Mesendoderm (in vitro differentiated cells): ENCODE measurements at regions not wholly inside any gene's neighbourhood (a gene's known extent, or its start where the extent isn't known, plus 50 kb on each side); places are given as distances from the start of the nearest gene placed in this dataset.

Source experiments
- DNase-seq: peaks from one replicate; pipeline ENCODE4 v3.0.0; 2013
- H2AK5ac ChIP-seq: 2 replicates; pipeline ENCODE4 v1.6.1; 2013; ENCODE audit warnings: low read length, inconsistent platforms
- H2BK120ac ChIP-seq: 2 replicates; pipeline ENCODE4 v1.6.1; 2013; ENCODE audit warnings: low read depth, mild to moderate bottlenecking, low read length, moderate library complexity, mixed read lengths
- H2BK15ac ChIP-seq: replicated peaks from 2 replicates; pipeline ENCODE4 v1.6.1; 2013; ENCODE audit warnings: low read depth, mild to moderate bottlenecking, moderate library complexity
- H2BK5ac ChIP-seq: 2 replicates; pipeline ENCODE4 v1.6.1; 2013; ENCODE audit warnings: low read length, inconsistent platforms
- H3K18ac ChIP-seq: 2 replicates; pipeline ENCODE4 v1.6.1; 2013; ENCODE audit warnings: mild to moderate bottlenecking, low read length, mixed read lengths
- H3K23ac ChIP-seq: one replicate; pipeline ENCODE4 v1.6.1; 2013; ENCODE audit warnings: low read length
- H3K27ac ChIP-seq: 2 replicates; pipeline ENCODE4 v1.5.1; 2013; ENCODE audit warnings: low read depth, mild to moderate bottlenecking, inconsistent platforms, low read length, moderate library complexity
- H3K27me3 ChIP-seq: 2 replicates; pipeline ENCODE4 v1.6.1; 2013; ENCODE audit warnings: low read length, control low read depth, mild to moderate bottlenecking, inconsistent platforms; ENCODE audit not compliant: insufficient read depth, poor library complexity
- H3K36me3 ChIP-seq: 2 replicates; pipeline ENCODE4 v1.6.1; 2013; ENCODE audit warnings: low read length, inconsistent platforms; ENCODE audit not compliant: control insufficient read depth, insufficient read depth
- H3K4ac ChIP-seq: one replicate; pipeline ENCODE4 v1.6.1; 2013; ENCODE audit warnings: low read depth, mild to moderate bottlenecking, low read length, moderate library complexity
- H3K4me1 ChIP-seq: 2 replicates; pipeline ENCODE4 v1.6.1; 2013; ENCODE audit warnings: low read depth, low read length, inconsistent platforms; ENCODE audit not compliant: control insufficient read depth
- H3K4me2 ChIP-seq: 2 replicates; pipeline ENCODE4 v1.6.1; 2013; ENCODE audit warnings: low read length
- H3K4me3 ChIP-seq: 2 replicates; pipeline ENCODE4 v1.5.1; 2013; ENCODE audit warnings: mild to moderate bottlenecking, low read length
- H3K56ac ChIP-seq: one replicate; pipeline ENCODE4 v1.6.1; 2013; ENCODE audit warnings: low read length
- H3K79me1 ChIP-seq: 2 replicates; pipeline ENCODE4 v1.6.1; 2013; ENCODE audit warnings: low read length, inconsistent platforms
- H3K79me2 ChIP-seq: 2 replicates; pipeline ENCODE4 v1.6.1; 2013; ENCODE audit warnings: mild to moderate bottlenecking, low read length; ENCODE audit not compliant: control insufficient read depth, insufficient read depth
- H3K9ac ChIP-seq: 2 replicates; pipeline ENCODE4 v1.6.1; 2013; ENCODE audit warnings: low read length, inconsistent platforms
- H4K5ac ChIP-seq: one replicate; pipeline ENCODE4 v1.6.1; 2013; ENCODE audit warnings: low read length
- H4K8ac ChIP-seq: one replicate; pipeline ENCODE4 v1.6.1; 2013; ENCODE audit warnings: low read depth, mild to moderate bottlenecking, control low read depth, low read length, moderate library complexity
- WGBS: extraction: QIAGEN DNeasy Blood & Tissue Kit; methylation state at CpG from one replicate; pipeline ENCODE4 v1.1.7; 2013; ENCODE audit warnings: low lambda C conversion rate, missing lambda C conversion rate; ENCODE audit not compliant: insufficient coverage; ENCODE audit errors: extremely low coverage; 5-methylcytosine and 5-hydroxymethylcytosine counted together

DNA sequence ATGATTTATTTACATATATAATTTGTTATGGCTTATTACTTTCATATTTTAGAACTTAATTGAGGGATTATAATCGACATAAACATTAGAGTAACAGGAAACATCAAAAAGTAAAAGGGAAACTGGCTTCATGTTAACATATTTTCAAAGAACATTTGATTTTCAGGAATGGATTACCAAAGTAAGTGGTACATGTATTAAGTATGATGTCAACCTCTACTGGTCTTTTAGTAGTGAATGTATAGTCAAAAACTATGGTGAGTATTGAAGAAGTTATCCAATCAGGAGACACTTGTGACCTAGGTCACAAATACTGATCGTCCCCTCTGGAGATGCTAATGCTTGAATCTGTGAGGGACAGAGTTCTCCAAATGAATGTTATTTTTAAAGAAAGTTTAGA is 768.9 kb upstream of the ADGRL4 start:
- Histone ChIP-seq H4K8ac (no peak overlapping the region), H3K23ac (no peak overlapping the region), H3K36me3 (no peaks in the 10 kb centered on the region), H2AK5ac (no peak overlapping the region), H3K9ac (no peak overlapping the region), H3K4me3 (no peak overlapping the region), H3K4me1 (no peaks in the 10 kb centered on the region), H2BK15ac (no peak overlapping the region), H3K27me3 (no peaks in the 10 kb centered on the region), H3K27ac (no peak overlapping the region), H3K79me2 (no peaks in the 10 kb centered on the region), H3K4ac (no peak overlapping the region), H2BK5ac (no peak overlapping the region), H3K4me2 (no peak overlapping the region), H2BK120ac (no peak overlapping the region), H3K79me1 (no peaks in the 10 kb centered on the region), H3K18ac (no peak overlapping the region), H4K5ac (no peak overlapping the region), H3K56ac (no peak overlapping the region)
- no peak for DNase-seq
- WGBS, result no CpG with 5 or more reads among the region's 2 CpGs

DNA sequence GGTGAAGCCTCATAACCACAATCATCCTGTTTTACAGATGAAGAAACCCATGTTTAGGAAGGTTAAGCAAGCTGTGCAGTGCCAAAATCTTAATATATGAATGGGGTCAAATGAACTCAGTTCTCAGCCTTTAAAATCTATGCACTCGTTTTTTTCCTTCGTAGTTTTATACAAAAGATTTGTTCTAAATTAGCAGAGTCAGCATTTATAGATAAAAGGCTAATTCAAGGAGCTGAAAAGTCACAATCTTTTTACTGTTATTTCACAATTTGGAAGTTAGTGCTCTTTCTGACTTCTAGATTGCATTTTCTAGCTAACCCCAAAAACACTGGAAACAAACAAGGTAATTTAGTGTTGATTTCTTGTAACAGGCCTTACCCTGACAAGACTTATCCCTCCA is 766.9 kb upstream of the ADGRL4 start:
- no peaks in the 10 kb centered on the region for H3K27me3 ChIP-seq
- H3K9ac ChIP-seq, result no peak overlapping the region
- no peak overlapping the region for H3K18ac ChIP-seq
- H3K36me3 ChIP-seq, result no peaks in the 10 kb centered on the region
- no peak overlapping the region for H4K5ac ChIP-seq
- H3K4me2 ChIP-seq, result no peak overlapping the region
- no peaks in the 10 kb centered on the region for H3K4me1 ChIP-seq
- no peak overlapping the region for H4K8ac ChIP-seq
- no peak overlapping the region for H3K4me3 ChIP-seq
- H2BK15ac ChIP-seq, result no peak overlapping the region
- no peak overlapping the region for H3K4ac ChIP-seq
- no peak overlapping the region for H2BK120ac ChIP-seq
- no peak overlapping the region for H3K27ac ChIP-seq
- no peak overlapping the region for H3K56ac ChIP-seq
- H3K79me2 ChIP-seq, result no peaks in the 10 kb centered on the region
- no CpG with 5 or more reads among the region's 2 CpGs for WGBS
- H3K79me1 ChIP-seq, result no peaks in the 10 kb centered on the region
- DNase-seq, result no peak
- no peak overlapping the region for H3K23ac ChIP-seq
- no peak overlapping the region for H2BK5ac ChIP-seq
- H2AK5ac ChIP-seq, result no peak overlapping the region

DNA sequence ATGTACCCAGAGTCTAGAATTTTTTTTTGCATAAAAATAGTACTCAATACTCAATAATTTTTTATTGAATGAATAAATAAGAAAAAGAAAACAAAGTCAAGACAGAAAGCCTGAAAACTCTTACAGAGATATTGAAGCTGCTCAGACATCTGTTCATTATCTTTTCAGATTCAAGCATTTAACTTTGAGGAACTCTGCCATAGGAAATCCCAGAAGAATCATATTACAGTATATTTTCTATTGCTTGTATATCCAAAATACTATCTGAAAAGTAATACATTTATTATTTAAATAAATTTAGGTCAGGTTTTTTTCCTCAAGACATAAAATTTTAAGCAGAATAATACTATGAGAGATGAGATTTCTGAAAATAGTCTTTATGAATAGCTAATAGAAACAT is 755.9 kb upstream of the ADGRL4 start:
- Histone ChIP-seq H3K4ac (no peak overlapping the region), H3K27ac (no peak overlapping the region), H3K4me2 (no peak overlapping the region), H3K36me3 (no peaks in the 10 kb centered on the region), H4K8ac (no peak overlapping the region), H3K56ac (no peak overlapping the region), H2BK5ac (no peak overlapping the region), H3K9ac (no peak overlapping the region), H3K23ac (no peak overlapping the region), H3K18ac (no peak overlapping the region), H3K27me3 (no peaks in the 10 kb centered on the region), H2AK5ac (no peak overlapping the region), H3K79me1 (no peaks in the 10 kb centered on the region), H2BK15ac (no peak overlapping the region), H3K79me2 (no peaks in the 10 kb centered on the region), H3K4me3 (no peak overlapping the region), H3K4me1 (no peaks in the 10 kb centered on the region), H2BK120ac (no peak overlapping the region), H4K5ac (no peak overlapping the region)
- DNase-seq, result no peak

DNA sequence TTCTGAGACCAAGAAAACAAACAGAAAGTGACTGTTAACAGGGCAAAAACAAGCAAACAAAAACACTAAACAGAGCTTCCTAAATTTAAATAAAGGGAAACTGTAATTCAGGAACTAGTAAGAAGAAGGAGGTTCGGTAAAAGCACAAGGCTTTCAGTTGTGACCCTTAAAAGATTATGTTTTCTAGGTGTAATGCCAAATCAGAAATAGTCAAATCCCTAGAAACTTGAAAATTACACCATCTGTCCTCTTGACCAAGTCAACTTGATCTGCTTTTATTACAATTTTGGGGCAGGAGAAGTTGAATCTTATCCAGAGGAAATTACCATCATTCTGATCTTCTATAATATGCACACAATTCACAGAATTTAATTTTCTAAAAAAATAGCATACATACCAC is 754.0 kb upstream of the ADGRL4 start:
- Histone ChIP-seq H3K4ac (no peak overlapping the region), H3K56ac (no peak overlapping the region), H3K4me1 (no peaks in the 10 kb centered on the region), H3K27ac (no peak overlapping the region), H3K18ac (no peak overlapping the region), H3K27me3 (no peaks in the 10 kb centered on the region), H4K8ac (no peak overlapping the region), H3K79me1 (no peaks in the 10 kb centered on the region), H3K4me3 (no peak overlapping the region), H2BK15ac (no peak overlapping the region), H4K5ac (no peak overlapping the region), H3K9ac (no peak overlapping the region), H3K4me2 (no peak overlapping the region), H2BK5ac (no peak overlapping the region), H2AK5ac (no peak overlapping the region), H3K79me2 (no peaks in the 10 kb centered on the region), H3K36me3 (no peaks in the 10 kb centered on the region), H3K23ac (no peak overlapping the region), H2BK120ac (no peak overlapping the region)
- no CpG with 5 or more reads among the region's 1 CpG for WGBS
- no peak for DNase-seq

DNA sequence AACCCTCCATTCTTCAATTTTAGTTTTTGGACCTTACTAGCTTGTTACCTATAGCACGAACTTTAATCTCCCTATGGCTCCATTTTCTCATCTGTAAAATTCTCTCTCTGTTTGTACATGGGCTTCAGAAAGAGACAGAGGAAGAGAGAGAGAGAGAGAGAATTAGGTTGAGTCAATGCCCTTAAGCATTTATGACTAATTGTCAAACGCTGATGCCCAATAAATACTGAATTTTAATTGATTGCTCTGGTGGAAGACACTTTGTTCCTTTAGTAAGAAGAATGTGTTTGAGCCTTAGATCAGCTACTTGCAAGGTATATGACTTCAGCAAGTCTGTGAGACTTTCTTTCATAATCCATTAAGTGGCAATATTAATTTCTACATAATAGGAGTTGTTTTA is 743.1 kb upstream of the ADGRL4 start:
- no peak overlapping the region for H3K23ac ChIP-seq
- H3K4me1 ChIP-seq, result no peaks in the 10 kb centered on the region
- no peak overlapping the region for H4K5ac ChIP-seq
- DNase-seq, result no peak
- H3K4me3 ChIP-seq, result no peak overlapping the region
- H3K4ac ChIP-seq, result no peak overlapping the region
- H3K27ac ChIP-seq, result no peak overlapping the region
- no peak overlapping the region for H3K4me2 ChIP-seq
- WGBS, result no CpG with 5 or more reads among the region's 2 CpGs
- H3K79me2 ChIP-seq, result no peaks in the 10 kb centered on the region
- H4K8ac ChIP-seq, result no peak overlapping the region
- no peak overlapping the region for H3K18ac ChIP-seq
- H3K27me3 ChIP-seq, result no peaks in the 10 kb centered on the region
- no peaks in the 10 kb centered on the region for H3K36me3 ChIP-seq
- no peak overlapping the region for H2AK5ac ChIP-seq
- no peak overlapping the region for H3K56ac ChIP-seq
- H2BK120ac ChIP-seq, result no peak overlapping the region
- H2BK5ac ChIP-seq, result no peak overlapping the region
- no peak overlapping the region for H2BK15ac ChIP-seq
- no peaks in the 10 kb centered on the region for H3K79me1 ChIP-seq
- H3K9ac ChIP-seq, result no peak overlapping the region

DNA sequence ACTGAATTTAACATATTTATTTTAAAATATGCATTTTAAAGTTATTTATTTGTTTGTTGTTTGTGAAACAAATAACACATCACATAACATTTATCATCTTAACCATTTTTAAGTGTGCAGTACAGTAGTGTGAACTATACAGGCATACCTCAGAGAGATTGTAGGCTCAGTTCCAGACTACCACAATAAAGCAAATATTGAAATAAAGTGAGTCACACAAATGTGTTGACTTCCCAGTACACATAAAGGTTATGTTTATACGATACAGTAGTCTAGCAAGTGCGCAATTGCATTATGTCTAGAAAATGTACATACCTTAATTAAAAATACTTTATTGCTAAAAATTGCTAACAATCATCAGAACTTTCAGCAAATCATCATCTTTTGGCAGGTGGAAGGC is 739.4 kb upstream of the ADGRL4 start:
- H2BK15ac ChIP-seq, result no peak overlapping the region
- H3K27ac ChIP-seq, result no peak overlapping the region
- no peak overlapping the region for H2AK5ac ChIP-seq
- no peak overlapping the region for H4K8ac ChIP-seq
- H3K4me1 ChIP-seq, result no peaks in the 10 kb centered on the region
- no peak overlapping the region for H2BK5ac ChIP-seq
- H3K4me3 ChIP-seq, result no peak overlapping the region
- no CpG with 5 or more reads among the region's 2 CpGs for WGBS
- H3K27me3 ChIP-seq, result no peaks in the 10 kb centered on the region
- H3K23ac ChIP-seq, result no peak overlapping the region
- H3K36me3 ChIP-seq, result no peaks in the 10 kb centered on the region
- no peak overlapping the region for H3K4me2 ChIP-seq
- H2BK120ac ChIP-seq, result no peak overlapping the region
- no peak overlapping the region for H3K18ac ChIP-seq
- H3K4ac ChIP-seq, result no peak overlapping the region
- H4K5ac ChIP-seq, result no peak overlapping the region
- no peak for DNase-seq
- no peak overlapping the region for H3K56ac ChIP-seq
- no peak overlapping the region for H3K9ac ChIP-seq
- H3K79me2 ChIP-seq, result no peaks in the 10 kb centered on the region
- no peaks in the 10 kb centered on the region for H3K79me1 ChIP-seq
